ENCODE measurements at regions not wholly inside any gene's neighbourhood (a gene's known extent, or its start where the extent isn't known, plus 50 kb on each side); places are given as distances from the start of the nearest gene placed in this dataset.

DNA sequence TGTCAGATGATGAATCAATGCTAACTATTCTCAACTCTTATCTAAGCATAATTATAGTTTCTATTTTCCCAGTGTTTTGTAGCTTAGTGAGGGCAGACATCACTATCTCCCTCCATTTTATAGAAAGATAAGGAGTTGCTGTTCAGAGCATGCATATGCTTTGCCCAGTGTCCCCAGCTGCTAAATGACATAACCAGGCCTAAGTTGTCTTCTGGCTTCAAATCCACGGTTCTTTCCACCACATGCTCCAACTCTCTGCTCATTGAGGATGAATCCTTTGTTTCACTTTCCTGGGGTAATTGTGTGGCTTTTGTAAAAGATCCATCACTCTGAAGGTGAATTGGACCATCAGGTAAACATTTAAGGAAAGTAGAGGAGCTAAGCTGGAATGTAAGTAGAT is 134.0 kb downstream of the SNX10 start:
- TF ChIP-seq, protein P1, sequence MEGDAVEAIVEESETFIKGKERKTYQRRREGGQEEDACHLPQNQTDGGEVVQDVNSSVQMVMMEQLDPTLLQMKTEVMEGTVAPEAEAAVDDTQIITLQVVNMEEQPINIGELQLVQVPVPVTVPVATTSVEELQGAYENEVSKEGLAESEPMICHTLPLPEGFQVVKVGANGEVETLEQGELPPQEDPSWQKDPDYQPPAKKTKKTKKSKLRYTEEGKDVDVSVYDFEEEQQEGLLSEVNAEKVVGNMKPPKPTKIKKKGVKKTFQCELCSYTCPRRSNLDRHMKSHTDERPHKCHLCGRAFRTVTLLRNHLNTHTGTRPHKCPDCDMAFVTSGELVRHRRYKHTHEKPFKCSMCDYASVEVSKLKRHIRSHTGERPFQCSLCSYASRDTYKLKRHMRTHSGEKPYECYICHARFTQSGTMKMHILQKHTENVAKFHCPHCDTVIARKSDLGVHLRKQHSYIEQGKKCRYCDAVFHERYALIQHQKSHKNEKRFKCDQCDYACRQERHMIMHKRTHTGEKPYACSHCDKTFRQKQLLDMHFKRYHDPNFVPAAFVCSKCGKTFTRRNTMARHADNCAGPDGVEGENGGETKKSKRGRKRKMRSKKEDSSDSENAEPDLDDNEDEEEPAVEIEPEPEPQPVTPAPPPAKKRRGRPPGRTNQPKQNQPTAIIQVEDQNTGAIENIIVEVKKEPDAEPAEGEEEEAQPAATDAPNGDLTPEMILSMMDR (IDR thresholded peaks at IDR 0.05), result no peak

DNA sequence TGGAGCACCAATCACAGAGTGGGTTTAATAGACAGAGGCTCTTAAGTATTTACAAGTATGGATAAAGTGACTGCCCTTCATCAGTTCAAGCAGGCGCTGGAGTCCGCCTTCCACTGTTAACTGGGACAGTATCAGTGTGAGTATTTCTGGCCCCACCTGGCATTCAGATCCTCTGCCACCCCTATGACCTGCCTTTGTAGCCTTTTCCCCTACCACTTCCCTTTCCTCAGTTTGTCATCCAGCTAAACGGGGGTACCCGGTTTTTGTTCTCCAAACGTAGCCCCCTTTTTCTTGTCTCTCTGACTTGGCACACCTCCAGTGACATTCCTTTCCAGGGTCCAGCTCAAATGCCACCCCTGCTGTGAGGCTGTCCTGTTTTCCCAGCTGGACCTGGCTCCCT is 134.4 kb downstream of the SNX10 start:
- TF ChIP-seq, protein P1 (IDR thresholded peaks at IDR 0.05), result no peak

DNA sequence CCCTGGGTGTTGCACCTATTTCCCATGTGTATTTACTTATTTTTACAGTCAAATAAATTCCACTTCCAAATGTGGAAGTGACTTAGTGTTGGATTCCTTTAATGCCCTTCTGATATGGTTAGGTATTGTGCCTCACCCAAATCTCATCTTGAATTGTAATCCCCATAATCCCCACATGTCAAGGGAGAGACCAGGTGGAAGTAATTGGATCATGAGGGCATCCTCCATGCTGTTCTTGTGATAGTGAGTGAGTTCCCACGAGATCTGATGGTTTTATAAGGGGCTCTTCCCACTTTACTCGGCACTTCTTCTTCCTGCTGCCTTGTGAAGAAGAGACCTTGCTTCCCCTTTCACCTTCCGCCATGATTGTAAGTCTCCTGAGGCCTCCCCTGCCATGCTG is 136.9 kb downstream of the SNX10 start:
- TF ChIP-seq, protein P1 (IDR thresholded peaks at IDR 0.05), result no peak

DNA sequence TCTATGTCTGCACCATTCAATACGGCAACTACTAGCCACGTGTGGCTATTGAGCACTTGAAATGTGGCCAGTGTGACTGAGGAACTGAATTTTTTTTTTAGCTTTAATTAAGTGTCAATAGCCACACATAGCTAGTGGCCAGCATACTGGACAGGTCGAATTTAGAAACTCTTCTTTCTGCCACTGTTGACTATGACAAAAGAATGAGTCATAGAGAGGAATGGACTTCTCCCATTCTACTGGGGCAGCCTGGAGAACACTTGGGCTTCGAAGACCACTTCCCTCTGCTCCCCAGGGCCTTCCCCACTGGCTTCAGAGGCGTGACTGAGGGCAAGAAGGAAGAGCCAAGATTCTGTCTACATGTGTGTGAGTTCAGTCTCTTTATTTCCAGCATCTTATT is 137.5 kb downstream of the SNX10 start:
- TF ChIP-seq, protein P1 (IDR thresholded peaks at IDR 0.05), result no peak

DNA sequence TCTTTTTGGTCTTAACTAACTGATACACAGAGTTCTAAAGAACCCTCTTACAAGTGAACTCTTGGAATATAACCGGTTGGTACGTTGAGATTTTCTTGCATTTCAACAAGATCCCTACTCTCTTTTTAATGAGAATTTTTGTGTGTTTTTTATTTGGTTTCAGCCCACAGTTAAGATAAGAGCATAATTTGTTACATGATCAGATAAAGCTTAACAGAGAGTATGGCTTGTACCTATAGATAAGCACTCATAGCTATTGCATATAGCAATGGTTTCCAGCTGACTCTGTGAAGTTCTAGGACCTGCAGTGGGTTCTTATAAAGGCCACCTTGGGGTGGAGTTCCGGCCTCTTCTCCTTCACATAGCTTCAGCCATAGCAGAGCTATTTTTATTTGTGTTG is 143.3 kb downstream of the SNX10 start:
- TF ChIP-seq, protein P1 (IDR thresholded peaks at IDR 0.05), result no peak

DNA sequence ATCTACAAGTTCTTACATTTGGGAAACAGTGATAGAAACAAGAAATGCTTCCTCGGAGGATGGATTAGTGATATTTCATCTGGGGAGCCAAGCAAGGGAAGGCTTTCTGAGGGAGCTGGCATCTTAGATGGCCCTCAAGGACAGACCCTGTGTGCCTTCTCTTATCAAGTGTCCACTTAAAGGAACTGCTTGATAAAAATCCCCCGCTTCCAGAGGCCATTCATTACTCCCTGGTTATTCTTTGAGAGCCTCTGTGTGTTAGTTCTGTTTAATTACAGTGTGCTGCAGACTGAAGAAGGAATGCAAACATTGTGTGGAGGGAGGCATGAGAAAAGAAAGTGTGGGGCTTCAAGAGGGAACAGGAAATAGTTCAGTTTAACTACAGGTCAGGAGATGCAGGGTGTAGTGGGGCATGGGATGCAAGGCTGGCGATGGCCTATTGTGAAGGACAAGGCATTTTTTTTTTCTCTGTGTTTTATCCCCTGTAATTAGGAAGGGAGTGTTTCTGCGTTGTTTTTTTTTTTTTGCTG is 145.4 kb downstream of the SNX10 start:
- TF ChIP-seq, protein P1 (IDR thresholded peaks at IDR 0.05), result no peak

DNA sequence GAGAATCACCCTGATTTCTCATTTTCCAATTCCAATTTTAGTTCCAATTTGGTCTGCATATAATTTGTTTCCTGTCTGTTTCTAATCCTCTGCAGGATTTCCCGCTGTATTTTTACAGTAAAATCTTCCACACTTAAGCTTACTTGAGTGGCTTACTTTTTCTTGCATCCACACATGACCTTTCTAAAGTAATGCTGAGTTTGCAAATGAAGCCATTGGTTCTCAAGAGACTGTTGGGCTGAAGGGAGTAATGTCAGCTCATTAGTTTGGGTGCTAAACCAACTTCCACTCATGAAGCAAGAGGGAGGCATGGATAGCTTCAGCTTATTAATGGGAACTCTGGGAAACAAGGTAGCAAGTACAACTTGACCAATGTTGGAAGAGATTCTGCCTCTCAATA is 146.4 kb downstream of the SNX10 start:
- TF ChIP-seq, protein P1 (IDR thresholded peaks at IDR 0.05), result no peak

All from LNCAP (cell line).